AG04449 (cell line): ENCODE measurements at regions not wholly inside any gene's neighbourhood (a gene's known extent, or its start where the extent isn't known, plus 50 kb on each side); places are given as distances from the start of the nearest gene placed in this dataset.

Experiments
- CTCF ChIA-PET: fragments of 350-600 bp; formaldehyde crosslinking; extraction: SDS; loops from one replicate; lab custom pipeline; 2021; ENCODE audit warnings: antibody characterized with exemption; lab: Yijun Ruan, JAX
- POLR2A ChIA-PET: fragments of 400-600, 350-600 bp; formaldehyde crosslinking; extraction: SDS; loops from one replicate; lab custom pipeline; 2020; ENCODE audit warnings: antibody characterized with exemption, inconsistent platforms; lab: Yijun Ruan, JAX
- DNase-seq: peaks from one replicate; pipeline ENCODE4 v3.0.0-alpha.2; 2010; ENCODE audit warnings: low read depth, low spot score
- H3K4me3 ChIP-seq: 2 replicates; pipeline ENCODE4 v1.5.1; 2011; ENCODE audit warnings: low read depth, mild to moderate bottlenecking, control low read depth, low read length
- TF ChIP-seq, protein P1 (sequence below): IDR thresholded peaks from one replicate; pipeline ENCODE4 v1.5.1; 2011; ENCODE audit warnings: mild to moderate bottlenecking, moderate library complexity, low read length, control low read depth, inconsistent platforms; ENCODE audit not compliant: insufficient read depth; ENCODE audit errors: missing control alignments

DNA sequence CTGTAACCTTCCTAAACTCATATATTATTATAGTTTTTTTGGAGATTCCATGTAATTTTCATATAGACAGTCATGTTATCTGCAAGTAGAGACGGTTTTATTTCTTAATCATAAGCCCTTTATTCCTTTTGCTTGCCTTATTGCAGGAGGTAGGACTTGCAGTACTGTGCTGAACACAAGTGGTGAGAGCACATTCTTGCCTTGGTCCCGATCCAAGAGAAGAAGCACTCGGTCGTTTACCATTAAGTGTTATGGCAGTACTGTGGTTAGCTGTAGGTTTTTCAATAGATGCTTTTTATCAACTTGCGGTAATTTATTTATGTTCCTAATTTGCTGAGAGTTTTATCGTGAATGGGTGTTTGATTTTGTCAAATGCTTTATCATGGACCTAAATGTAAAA lies 305.7 kb downstream of the DYSF start:
- ChIA-PET POLR2A (interaction anchor here (0.7 kb wide), 1 partner anchor 26 kb away, joined by 4 read pairs; no protein-coding TSS in a partner anchor), CTCF (interaction anchor here (1.0 kb wide), 1 partner anchor 21 kb away, joined by 3 read pairs; no protein-coding TSS in a partner anchor)
- DNase-seq, result peak; percentile 68

DNA sequence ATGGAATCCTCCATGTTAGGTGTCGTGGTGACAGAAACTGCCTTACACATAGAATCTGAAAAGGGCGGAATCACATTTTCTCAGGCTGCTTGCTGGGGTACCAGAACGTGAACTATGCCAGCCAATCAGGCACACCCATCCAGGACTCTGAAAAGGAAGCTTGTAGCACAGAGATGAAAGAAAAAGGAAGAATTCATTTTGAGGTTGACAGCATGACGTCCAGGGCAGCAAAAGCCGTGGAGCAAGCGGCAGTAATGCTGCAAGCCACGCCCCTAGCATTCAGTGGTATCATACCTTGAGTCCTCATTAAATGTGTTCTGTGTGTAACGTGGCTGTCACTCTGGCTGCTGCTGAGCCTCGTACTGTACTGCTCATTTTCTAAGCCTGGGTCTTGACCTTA lies 304.0 kb downstream of the DYSF start:
- H3K4me3 ChIP-seq, result no peak overlapping the region
- DNase-seq, result no peak
- POLR2A ChIA-PET, result no interaction called here
- TF ChIP-seq, protein P1, sequence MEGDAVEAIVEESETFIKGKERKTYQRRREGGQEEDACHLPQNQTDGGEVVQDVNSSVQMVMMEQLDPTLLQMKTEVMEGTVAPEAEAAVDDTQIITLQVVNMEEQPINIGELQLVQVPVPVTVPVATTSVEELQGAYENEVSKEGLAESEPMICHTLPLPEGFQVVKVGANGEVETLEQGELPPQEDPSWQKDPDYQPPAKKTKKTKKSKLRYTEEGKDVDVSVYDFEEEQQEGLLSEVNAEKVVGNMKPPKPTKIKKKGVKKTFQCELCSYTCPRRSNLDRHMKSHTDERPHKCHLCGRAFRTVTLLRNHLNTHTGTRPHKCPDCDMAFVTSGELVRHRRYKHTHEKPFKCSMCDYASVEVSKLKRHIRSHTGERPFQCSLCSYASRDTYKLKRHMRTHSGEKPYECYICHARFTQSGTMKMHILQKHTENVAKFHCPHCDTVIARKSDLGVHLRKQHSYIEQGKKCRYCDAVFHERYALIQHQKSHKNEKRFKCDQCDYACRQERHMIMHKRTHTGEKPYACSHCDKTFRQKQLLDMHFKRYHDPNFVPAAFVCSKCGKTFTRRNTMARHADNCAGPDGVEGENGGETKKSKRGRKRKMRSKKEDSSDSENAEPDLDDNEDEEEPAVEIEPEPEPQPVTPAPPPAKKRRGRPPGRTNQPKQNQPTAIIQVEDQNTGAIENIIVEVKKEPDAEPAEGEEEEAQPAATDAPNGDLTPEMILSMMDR, result no peak
- CTCF ChIA-PET, result interaction anchor here (1.0 kb wide), 1 partner anchor 42 kb away, joined by 3 read pairs; no protein-coding TSS in a partner anchor

More for the DNA sequence above, 305.7 kb downstream of the DYSF start:
- TF ChIP-seq, protein P1, result no peak
- no peak overlapping the region for H3K4me3 ChIP-seq

DNA sequence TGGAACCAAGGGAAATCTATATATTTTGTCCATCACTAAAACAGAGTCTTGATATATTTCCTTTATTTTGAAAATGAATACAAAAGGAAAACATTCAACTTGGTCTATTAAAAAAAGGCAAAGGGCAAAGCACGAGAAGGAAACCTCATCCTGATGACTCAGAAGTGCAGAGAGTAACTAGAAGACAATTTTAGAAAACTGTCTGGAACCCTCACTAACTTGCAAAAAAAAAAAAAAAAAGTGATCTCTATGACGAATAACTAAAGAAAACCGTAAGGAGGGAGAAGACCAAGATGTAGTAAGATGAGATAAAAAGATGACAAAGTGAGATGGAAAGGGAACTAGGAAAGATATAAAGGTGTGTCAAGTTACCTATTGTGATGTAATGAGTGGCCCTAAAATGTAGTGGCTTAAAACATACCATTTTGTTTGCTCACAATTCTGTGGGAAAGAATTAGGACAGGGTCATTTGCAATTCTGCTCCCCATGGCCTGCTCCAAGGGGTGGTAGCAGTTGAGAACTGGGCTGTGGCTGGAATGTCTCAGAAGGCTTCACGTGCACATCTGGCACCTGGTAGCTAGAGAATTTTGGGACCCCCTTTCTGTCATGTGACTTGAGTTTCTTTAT lies 303.0 kb downstream of the DYSF start:
- no peak overlapping the region for H3K4me3 ChIP-seq
- POLR2A ChIA-PET, result no interaction called here
- no peak for DNase-seq
- TF ChIP-seq, protein P1, result no peak
- CTCF ChIA-PET, result interaction anchor here (1.5 kb wide), 1 partner anchor 24 kb away, joined by 3 read pairs; no protein-coding TSS in a partner anchor

DNA sequence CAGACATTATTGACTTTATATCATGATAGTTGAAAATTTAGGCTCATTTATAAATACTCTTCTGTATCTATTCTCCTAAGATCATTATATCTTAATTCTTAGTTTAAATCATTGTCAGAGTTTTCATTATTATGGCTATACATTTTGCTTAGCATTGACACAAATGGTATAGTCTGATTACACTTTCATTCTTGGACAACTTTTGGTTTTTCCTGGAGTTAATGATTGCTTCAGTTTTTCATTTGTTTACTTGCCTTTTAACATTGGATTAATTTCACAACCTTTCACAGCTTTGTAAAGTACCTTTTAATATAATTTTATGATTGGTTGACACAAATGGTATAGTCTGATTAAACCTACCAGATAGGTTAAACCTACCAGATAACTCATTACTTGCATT lies 298.2 kb downstream of the DYSF start:
- POLR2A ChIA-PET, result no interaction called here
- TF ChIP-seq, protein P1, result no peak
- CTCF ChIA-PET, result no interaction called here

DNA sequence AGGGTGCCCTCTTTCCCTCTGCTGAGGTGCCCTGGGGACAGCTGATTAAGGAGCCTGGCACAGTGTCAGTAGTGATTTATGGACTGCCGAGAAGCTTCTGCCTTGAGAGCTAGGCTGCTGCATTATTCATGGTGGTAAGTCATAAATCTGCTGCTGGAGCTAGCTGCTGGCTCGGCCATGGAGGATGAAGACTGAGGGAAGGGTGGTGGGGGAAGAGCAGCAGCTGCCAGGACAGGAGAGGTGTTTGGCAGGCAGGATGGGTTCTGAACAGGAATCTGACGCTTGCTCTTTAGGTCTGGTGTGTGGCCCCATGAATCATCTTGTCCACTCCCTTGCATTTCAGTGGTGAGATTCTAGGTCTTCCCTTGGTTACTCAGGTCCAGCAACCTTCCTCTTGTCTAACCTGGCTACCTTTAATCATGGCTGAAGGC lies 296.3 kb downstream of the DYSF start:
- no peak for DNase-seq

More for the DNA sequence above, 298.2 kb downstream of the DYSF start:
- no peak for DNase-seq
- H3K4me3 ChIP-seq, result no peak overlapping the region

DNA sequence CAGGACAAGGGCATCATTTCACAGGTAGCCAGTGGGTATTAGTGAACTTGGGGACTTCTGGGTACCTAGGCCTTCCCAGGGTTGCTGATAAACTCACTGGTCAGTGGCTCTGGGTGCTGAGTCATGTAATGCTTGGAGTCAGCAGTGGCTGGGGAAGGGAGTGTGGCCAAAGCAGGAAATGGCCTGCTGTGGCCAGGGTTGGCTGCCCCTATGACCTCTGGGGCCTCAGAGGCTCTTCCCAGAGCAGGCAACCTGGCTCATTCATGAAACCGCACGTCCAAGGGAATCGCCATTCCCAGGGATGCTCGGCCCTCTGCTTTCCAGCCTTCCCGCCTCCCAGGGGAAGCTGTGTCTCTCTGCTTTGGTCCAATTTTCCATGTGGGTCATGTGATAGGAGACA lies 294.9 kb downstream of the DYSF start:
- DNase-seq, result no peak
- ChIA-PET CTCF (no interaction called here), POLR2A (no interaction called here)
- TF ChIP-seq, protein P1, result no peak
- no peak overlapping the region for H3K4me3 ChIP-seq

More for the DNA sequence above, 296.3 kb downstream of the DYSF start:
- TF ChIP-seq, protein P1, result no peak
- ChIA-PET POLR2A (no interaction called here), CTCF (no interaction called here)
- no peak overlapping the region for H3K4me3 ChIP-seq
